OCI-LY3 (cell line): ENCODE measurements at regions not wholly inside any gene's neighbourhood (a gene's known extent, or its start where the extent isn't known, plus 50 kb on each side); places are given as distances from the start of the nearest gene placed in this dataset.

Experiments
- EZH2phosphoT487 ChIP-seq: fragments of 200-600 bp; shearing (Covaris generic); IDR thresholded peaks from 2 replicates; pipeline ENCODE4 v1.6.1; 2018; ENCODE audit warnings: antibody characterized with exemption, mixed run types, low read depth
- TF ChIP-seq, protein P1 (sequence below): fragments of 200-600, 300-600 bp; sonication (generic); IDR thresholded peaks from 2 replicates; pipeline ENCODE4 v1.5.1; 2014; ENCODE audit warnings: antibody characterized with exemption, low read length, low read depth

GRCh38 chr17:55833306-55833705, 82.5 kb downstream of the PCTP start:
- TF ChIP-seq, protein P1, sequence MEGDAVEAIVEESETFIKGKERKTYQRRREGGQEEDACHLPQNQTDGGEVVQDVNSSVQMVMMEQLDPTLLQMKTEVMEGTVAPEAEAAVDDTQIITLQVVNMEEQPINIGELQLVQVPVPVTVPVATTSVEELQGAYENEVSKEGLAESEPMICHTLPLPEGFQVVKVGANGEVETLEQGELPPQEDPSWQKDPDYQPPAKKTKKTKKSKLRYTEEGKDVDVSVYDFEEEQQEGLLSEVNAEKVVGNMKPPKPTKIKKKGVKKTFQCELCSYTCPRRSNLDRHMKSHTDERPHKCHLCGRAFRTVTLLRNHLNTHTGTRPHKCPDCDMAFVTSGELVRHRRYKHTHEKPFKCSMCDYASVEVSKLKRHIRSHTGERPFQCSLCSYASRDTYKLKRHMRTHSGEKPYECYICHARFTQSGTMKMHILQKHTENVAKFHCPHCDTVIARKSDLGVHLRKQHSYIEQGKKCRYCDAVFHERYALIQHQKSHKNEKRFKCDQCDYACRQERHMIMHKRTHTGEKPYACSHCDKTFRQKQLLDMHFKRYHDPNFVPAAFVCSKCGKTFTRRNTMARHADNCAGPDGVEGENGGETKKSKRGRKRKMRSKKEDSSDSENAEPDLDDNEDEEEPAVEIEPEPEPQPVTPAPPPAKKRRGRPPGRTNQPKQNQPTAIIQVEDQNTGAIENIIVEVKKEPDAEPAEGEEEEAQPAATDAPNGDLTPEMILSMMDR: no peak
- no peak for TF ChIP-seq EZH2phosphoT487
